HEK293 (cell line): ENCODE measurements at regions not wholly inside any gene's neighbourhood (a gene's known extent, or its start where the extent isn't known, plus 50 kb on each side); places are given as distances from the start of the nearest gene placed in this dataset.

Source experiments
- AEBP2 ChIP-seq: fragments of 450-650 bp; formaldehyde crosslinking; IDR thresholded peaks from 2 replicates; pipeline ENCODE4 v1.5.1; 2016; ENCODE audit warnings: missing biosample characterization, missing genetic modification characterization, borderline replicate concordance
- BCL11A ChIP-seq: fragments of 450-650 bp; formaldehyde crosslinking; IDR thresholded peaks from 2 replicates; pipeline ENCODE4 v1.5.1; 2016; ENCODE audit warnings: low read depth, missing biosample characterization, missing genetic modification characterization
- BCL11B ChIP-seq: fragments of 450-650 bp; formaldehyde crosslinking; IDR thresholded peaks from 2 replicates; pipeline ENCODE4 v1.5.1; 2016; ENCODE audit warnings: low read depth, missing biosample characterization, missing genetic modification characterization
- GLI4 ChIP-seq: fragments of 450-650 bp; formaldehyde crosslinking; IDR thresholded peaks from 2 replicates; pipeline ENCODE4 v1.5.1; 2016; ENCODE audit warnings: missing biosample characterization, missing genetic modification characterization
- PRDM10 ChIP-seq: fragments of 450-650 bp; formaldehyde crosslinking; IDR thresholded peaks from 2 replicates; pipeline ENCODE4 v1.5.1; 2016; ENCODE audit warnings: missing biosample characterization, missing genetic modification characterization
- REPIN1 ChIP-seq: fragments of 450-650 bp; formaldehyde crosslinking; IDR thresholded peaks from 2 replicates; pipeline ENCODE4 v1.5.1; 2017; ENCODE audit warnings: missing biosample characterization, missing genetic modification characterization, low read depth
- SP3 ChIP-seq: fragments of 450-650 bp; formaldehyde crosslinking; IDR thresholded peaks from 2 replicates; pipeline ENCODE4 v1.5.1; 2016; ENCODE audit warnings: missing biosample characterization, missing genetic modification characterization
- TCF7L2 ChIP-seq: IDR thresholded peaks from 2 replicates; pipeline ENCODE4 v1.6.1; 2011; ENCODE audit warnings: low read depth, mild to moderate bottlenecking, inconsistent platforms, low read length, moderate library complexity, borderline replicate concordance
- ZEB2 ChIP-seq: fragments of 450-650 bp; formaldehyde crosslinking; IDR thresholded peaks from 2 replicates; pipeline ENCODE4 v1.5.1; 2016; ENCODE audit warnings: missing biosample characterization, missing genetic modification characterization
- ZFP41 ChIP-seq: fragments of 450-650 bp; formaldehyde crosslinking; IDR thresholded peaks from 2 replicates; pipeline ENCODE4 v1.5.1; 2016; ENCODE audit warnings: missing biosample characterization, missing genetic modification characterization, borderline replicate concordance
- ZNF133 ChIP-seq: fragments of 450-650 bp; formaldehyde crosslinking; IDR thresholded peaks from 2 replicates; pipeline ENCODE4 v1.5.1; 2016; ENCODE audit warnings: missing biosample characterization, missing genetic modification characterization
- ZNF175 ChIP-seq: fragments of 450-650 bp; formaldehyde crosslinking; IDR thresholded peaks from 2 replicates; pipeline ENCODE4 v1.5.1; 2016; ENCODE audit warnings: missing biosample characterization, missing genetic modification characterization
- ZNF223 ChIP-seq: fragments of 450-650 bp; formaldehyde crosslinking; IDR thresholded peaks from 2 replicates; pipeline ENCODE4 v1.5.1; 2016; ENCODE audit warnings: missing biosample characterization, missing genetic modification characterization
- ZNF23 ChIP-seq: fragments of 450-650 bp; formaldehyde crosslinking; IDR thresholded peaks from 2 replicates; pipeline ENCODE4 v1.5.1; 2016; ENCODE audit warnings: missing biosample characterization, missing genetic modification characterization, borderline replicate concordance
- ZNF24 ChIP-seq: fragments of 450-650 bp; formaldehyde crosslinking; IDR thresholded peaks from 2 replicates; pipeline ENCODE4 v1.5.1; 2016; ENCODE audit warnings: missing biosample characterization, missing genetic modification characterization
- ZNF26 ChIP-seq: fragments of 450-650 bp; formaldehyde crosslinking; IDR thresholded peaks from 2 replicates; pipeline ENCODE4 v1.5.1; 2016; ENCODE audit warnings: missing biosample characterization, missing genetic modification characterization
- ZNF292 ChIP-seq: fragments of 450-650 bp; formaldehyde crosslinking; IDR thresholded peaks from 2 replicates; pipeline ENCODE4 v1.5.1; 2016; ENCODE audit warnings: low read depth, missing biosample characterization, missing genetic modification characterization, borderline replicate concordance
- ZNF37A ChIP-seq: fragments of 450-650 bp; IDR thresholded peaks from 2 replicates; pipeline ENCODE4 v1.5.1; 2018; ENCODE audit warnings: missing biosample characterization, missing genetic modification characterization
- ZNF398 ChIP-seq: fragments of 450-650 bp; formaldehyde crosslinking; IDR thresholded peaks from 2 replicates; pipeline ENCODE4 v1.5.1; 2017; ENCODE audit warnings: missing biosample characterization, missing genetic modification characterization
- ZNF548 ChIP-seq: fragments of 450-650 bp; formaldehyde crosslinking; IDR thresholded peaks from 2 replicates; pipeline ENCODE4 v1.5.1; 2016; ENCODE audit warnings: missing biosample characterization, missing genetic modification characterization
- ZNF558 ChIP-seq: fragments of 450-650 bp; formaldehyde crosslinking; IDR thresholded peaks from 2 replicates; pipeline ENCODE4 v1.5.1; 2016; ENCODE audit warnings: missing biosample characterization, missing genetic modification characterization
- ZNF596 ChIP-seq: fragments of 450-650 bp; IDR thresholded peaks from 2 replicates; pipeline ENCODE4 v1.5.0; 2018; ENCODE audit warnings: missing biosample characterization, mild to moderate bottlenecking, missing genetic modification characterization, moderate library complexity
- ZNF600 ChIP-seq: fragments of 450-650 bp; formaldehyde crosslinking; IDR thresholded peaks from 2 replicates; pipeline ENCODE4 v1.5.1; 2016; ENCODE audit warnings: missing biosample characterization, missing genetic modification characterization
- ZNF621 ChIP-seq: fragments of 450-650 bp; formaldehyde crosslinking; IDR thresholded peaks from 2 replicates; pipeline ENCODE4 v1.5.1; 2017; ENCODE audit warnings: missing biosample characterization, missing genetic modification characterization
- ZNF660 ChIP-seq: fragments of 450-650 bp; IDR thresholded peaks from 2 replicates; pipeline ENCODE4 v1.5.1; 2018; ENCODE audit warnings: missing biosample characterization, mild to moderate bottlenecking, missing genetic modification characterization
- ZNF677 ChIP-seq: fragments of 450-650 bp; IDR thresholded peaks from 2 replicates; pipeline ENCODE4 v1.5.0; 2018; ENCODE audit warnings: missing biosample characterization, mild to moderate bottlenecking, missing genetic modification characterization, moderate library complexity
- ZNF701 ChIP-seq: fragments of 450-650 bp; formaldehyde crosslinking; IDR thresholded peaks from 2 replicates; pipeline ENCODE4 v1.5.1; 2016; ENCODE audit warnings: missing biosample characterization, missing genetic modification characterization
- ZNF707 ChIP-seq: fragments of 450-650 bp; formaldehyde crosslinking; IDR thresholded peaks from 2 replicates; pipeline ENCODE4 v1.5.1; 2016; ENCODE audit warnings: missing biosample characterization, missing genetic modification characterization
- ZNF837 ChIP-seq: fragments of 450-650 bp; formaldehyde crosslinking; IDR thresholded peaks from 2 replicates; pipeline ENCODE4 v1.5.1; 2016; ENCODE audit warnings: missing biosample characterization, missing genetic modification characterization
- ZSCAN16 ChIP-seq: fragments of 450-650 bp; formaldehyde crosslinking; IDR thresholded peaks from 2 replicates; pipeline ENCODE4 v1.5.1; 2016; ENCODE audit warnings: missing biosample characterization, missing genetic modification characterization
- TF ChIP-seq, protein P1 (sequence below): fragments of 450-650 bp; IDR thresholded peaks from 2 replicates; pipeline ENCODE4 v1.5.1; 2018; ENCODE audit warnings: missing biosample characterization, mild to moderate bottlenecking, missing genetic modification characterization
- TF ChIP-seq, protein P2 (sequence below): fragments of 450-650 bp; formaldehyde crosslinking; IDR thresholded peaks from 2 replicates; pipeline ENCODE4; 2016; ENCODE audit warnings: missing biosample characterization, missing genetic modification characterization

DNA sequence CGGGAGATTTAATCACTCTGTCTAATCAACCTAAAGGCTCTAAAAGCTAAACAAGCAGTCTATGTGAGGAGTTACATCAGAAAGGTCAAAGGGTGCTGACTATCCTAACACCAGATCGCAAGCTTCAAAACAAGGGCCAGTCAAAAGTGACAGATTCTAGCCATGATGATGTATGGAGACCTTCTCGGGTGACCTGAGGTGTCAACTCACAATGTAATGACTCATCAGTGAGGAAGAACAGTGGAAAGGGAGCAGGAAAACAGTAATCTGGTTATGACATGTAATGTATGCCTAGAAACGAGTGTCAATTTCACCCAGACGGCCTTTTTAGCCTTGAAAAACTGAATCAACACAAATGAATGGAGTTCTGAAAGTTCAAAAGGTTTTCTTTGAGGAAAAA lies 375.3 kb downstream of the IDS start (continued):
- no peak for TF ChIP-seq ZNF26 (tag by site-specific recombination)
- no peak for TF ChIP-seq ZNF133
- TF ChIP-seq ZNF23 (tag by site-specific recombination): no peak
- no peak for TF ChIP-seq ZNF24 (tag by site-specific recombination)
- TF ChIP-seq ZNF600: no peak
- no peak for TF ChIP-seq ZNF707 (tag by site-specific recombination)
- TF ChIP-seq, protein P1, sequence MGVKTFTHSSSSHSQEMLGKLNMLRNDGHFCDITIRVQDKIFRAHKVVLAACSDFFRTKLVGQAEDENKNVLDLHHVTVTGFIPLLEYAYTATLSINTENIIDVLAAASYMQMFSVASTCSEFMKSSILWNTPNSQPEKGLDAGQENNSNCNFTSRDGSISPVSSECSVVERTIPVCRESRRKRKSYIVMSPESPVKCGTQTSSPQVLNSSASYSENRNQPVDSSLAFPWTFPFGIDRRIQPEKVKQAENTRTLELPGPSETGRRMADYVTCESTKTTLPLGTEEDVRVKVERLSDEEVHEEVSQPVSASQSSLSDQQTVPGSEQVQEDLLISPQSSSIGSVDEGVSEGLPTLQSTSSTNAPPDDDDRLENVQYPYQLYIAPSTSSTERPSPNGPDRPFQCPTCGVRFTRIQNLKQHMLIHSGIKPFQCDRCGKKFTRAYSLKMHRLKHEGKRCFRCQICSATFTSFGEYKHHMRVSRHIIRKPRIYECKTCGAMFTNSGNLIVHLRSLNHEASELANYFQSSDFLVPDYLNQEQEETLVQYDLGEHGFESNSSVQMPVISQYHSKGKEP (tag by site-specific recombination): no peak
- TF ChIP-seq ZNF596 (tag by site-specific recombination): no peak
- TF ChIP-seq BCL11A (tag by site-specific recombination): no peak
- TF ChIP-seq ZNF677: no peak
- no peak for TF ChIP-seq PRDM10 (tag by site-specific recombination)
- TF ChIP-seq ZNF548 (tag by site-specific recombination): no peak
- TF ChIP-seq GLI4 (tag by site-specific recombination): no peak
- no peak for TF ChIP-seq ZNF558 (tag by site-specific recombination)
- TF ChIP-seq AEBP2: no peak
- no peak for TF ChIP-seq REPIN1
- no peak for TF ChIP-seq ZNF223 (tag by site-specific recombination)
- no peak for TF ChIP-seq ZNF398
- no peak for TF ChIP-seq SP3 (tag by site-specific recombination)
- TF ChIP-seq ZNF701 (tag by site-specific recombination): no peak
- TF ChIP-seq ZNF837 (tag by site-specific recombination): no peak
- TF ChIP-seq ZNF621 (tag by site-specific recombination): no peak
- TF ChIP-seq TCF7L2: peak; percentile 99
- TF ChIP-seq ZNF175 (tag by site-specific recombination): no peak
- no peak for TF ChIP-seq ZFP41 (tag by site-specific recombination)
- TF ChIP-seq ZNF660 (tag by site-specific recombination): no peak
- peak; percentile 80 for TF ChIP-seq ZEB2 (tag by site-specific recombination)
- TF ChIP-seq ZNF292: no peak
- no peak for TF ChIP-seq ZNF37A (tag by site-specific recombination)
- TF ChIP-seq, protein P2, sequence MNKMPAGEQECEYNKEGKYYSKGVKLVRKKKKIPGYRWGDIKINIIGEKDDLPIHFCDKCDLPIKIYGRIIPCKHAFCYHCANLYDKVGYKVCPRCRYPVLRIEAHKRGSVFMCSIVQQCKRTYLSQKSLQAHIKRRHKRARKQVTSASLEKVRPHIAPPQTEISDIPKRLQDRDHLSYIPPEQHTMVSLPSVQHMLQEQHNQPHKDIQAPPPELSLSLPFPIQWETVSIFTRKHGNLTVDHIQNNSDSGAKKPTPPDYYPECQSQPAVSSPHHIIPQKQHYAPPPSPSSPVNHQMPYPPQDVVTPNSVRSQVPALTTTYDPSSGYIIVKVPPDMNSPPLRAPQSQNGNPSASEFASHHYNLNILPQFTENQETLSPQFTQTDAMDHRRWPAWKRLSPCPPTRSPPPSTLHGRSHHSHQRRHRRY (tag by site-specific recombination): no peak
- TF ChIP-seq BCL11B: no peak
- TF ChIP-seq ZSCAN16 (tag by site-specific recombination): no peak
